ENCODE measurements at regions not wholly inside any gene's neighbourhood (a gene's known extent, or its start where the extent isn't known, plus 50 kb on each side); places are given as distances from the start of the nearest gene placed in this dataset.

DNA sequence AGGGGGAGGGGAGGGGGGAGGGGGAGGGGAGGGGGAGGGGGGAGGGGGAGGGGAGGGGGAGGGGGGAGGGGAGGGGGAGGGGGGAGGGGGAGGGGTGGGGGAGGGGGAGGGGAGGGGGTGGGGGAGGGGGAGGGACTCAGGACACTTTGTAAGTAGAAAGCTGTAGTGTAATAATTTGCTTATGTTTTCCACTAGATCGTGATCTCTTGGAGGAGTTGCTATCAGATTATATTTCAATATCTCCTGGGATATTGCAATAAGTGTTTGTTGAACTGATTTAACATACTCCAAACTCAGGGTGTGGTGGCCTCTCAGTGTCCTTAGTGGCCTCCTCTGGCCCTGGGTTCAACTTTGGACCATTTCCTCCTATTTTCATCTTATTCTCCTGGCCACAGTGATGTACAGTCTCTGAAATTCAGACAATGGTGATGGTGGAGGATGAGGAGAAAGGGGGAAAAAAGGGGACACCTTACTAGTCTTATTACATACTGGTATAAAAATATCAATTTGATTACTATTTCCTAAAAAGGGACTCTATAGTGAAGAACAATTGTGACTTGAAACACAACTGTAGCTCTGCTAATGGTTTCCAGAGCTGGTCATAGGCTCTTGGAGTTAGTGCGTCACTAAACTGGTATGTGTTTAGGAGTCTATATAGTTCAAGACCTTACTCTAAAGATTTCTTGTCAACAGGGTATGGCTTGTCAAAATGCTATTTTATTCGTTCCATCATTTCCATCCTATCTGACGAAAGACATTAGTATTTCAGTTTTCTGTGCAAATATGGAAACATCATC is 89.6 kb downstream of the DDX1 start:
- in situ Hi-C loops (cut with MboI; ENCODE audit: low sequenced_read_pairs): no loop called here
- H3K27me3 ChIP-seq (ENCODE audit: low read depth): no peaks in the 10 kb centered on the region
- H3K4me3 ChIP-seq: no peak overlapping the region
- H3K9me3 ChIP-seq: no peaks in the 10 kb centered on the region
- H3K4me1 ChIP-seq: no peaks in the 10 kb centered on the region
- DNase-seq (ENCODE audit: low spot score in 2 of 2): no peak
- H3K36me3 ChIP-seq (replicated peaks): no peaks in the 10 kb centered on the region

DNA sequence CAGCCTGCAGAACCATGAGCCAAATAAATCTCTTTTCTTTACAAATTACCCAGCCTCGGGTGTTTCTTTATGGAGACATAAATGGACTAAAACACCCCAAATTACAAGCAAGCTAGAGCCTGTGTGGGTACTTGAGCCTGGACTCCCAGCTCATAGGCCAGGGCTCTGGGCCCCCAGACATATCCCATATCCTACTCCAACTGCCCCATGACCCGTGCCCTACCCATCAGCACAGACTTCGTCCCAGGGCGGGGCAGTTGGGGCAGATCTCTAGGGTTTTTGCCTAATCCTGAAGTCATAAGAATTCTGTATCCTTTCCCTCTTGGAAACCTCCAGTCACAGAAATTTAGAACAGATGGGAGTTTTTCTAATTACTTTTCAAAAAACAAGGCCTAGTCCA is 90.7 kb downstream of the DDX1 start:
- Histone ChIP-seq H3K27me3 (ENCODE audit: low read depth) (no peaks in the 10 kb centered on the region), H3K4me3 (no peak overlapping the region), H3K9me3 (no peaks in the 10 kb centered on the region), H3K36me3 (replicated peaks) (no peaks in the 10 kb centered on the region), H3K4me1 (no peaks in the 10 kb centered on the region)
- no peak for DNase-seq (ENCODE audit: low spot score in 2 of 2)
- in situ Hi-C loops (cut with MboI; ENCODE audit: low sequenced_read_pairs): no loop called here

DNA sequence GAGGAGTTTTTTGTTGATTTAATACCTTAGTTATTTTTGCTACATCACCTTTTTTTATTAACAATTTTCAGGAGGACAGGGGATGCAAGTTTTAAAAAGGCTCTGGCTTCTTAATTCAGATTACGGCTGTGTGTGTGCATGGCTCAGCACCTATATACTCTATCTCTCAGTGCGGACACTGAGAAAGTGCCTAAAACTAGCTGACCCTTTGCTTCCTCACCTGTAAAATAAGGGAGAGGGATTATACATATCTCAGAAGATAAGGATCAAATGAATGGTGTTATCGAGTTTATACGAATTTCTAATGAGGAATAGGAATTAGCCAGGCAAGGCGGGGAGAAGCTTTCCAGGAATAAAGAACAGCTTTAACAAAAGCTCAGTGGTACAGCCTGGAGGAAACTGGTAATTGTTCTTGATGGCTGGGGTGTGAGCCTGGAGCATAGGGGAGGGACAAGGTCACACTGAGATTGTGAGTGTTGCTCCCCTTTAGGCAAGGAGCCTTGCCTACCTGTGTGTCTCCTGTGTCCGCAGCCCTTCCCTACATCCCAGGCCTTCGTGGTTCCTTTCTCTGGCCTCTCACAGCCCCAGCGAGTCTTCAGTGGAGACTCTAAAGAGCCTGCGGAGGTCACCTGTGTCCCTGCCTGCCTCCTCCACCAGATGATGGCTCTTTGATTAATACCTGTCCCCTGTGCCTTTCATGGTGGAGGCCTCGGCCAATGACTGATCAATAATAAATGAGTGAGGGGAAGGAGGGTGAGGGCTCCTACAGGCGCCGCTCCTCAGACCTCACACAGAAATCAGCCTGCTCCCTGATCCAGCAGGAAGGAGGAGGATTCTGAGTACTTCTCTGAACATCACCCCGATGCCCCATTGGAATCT is 92.7 kb downstream of the DDX1 start:
- Histone ChIP-seq H3K27me3 (ENCODE audit: low read depth) (no peaks in the 10 kb centered on the region; the same call in 1 of the 2 replicates), H3K9me3 (no peaks in the 10 kb centered on the region), H3K4me3 (no peak overlapping the region), H3K4me1 (no peaks in the 10 kb centered on the region), H3K36me3 (replicated peaks) (no peaks in the 10 kb centered on the region)
- DNase-seq (ENCODE audit: low spot score in 2 of 2): no peak
- in situ Hi-C loops (cut with MboI; ENCODE audit: low sequenced_read_pairs): no loop called here

DNA sequence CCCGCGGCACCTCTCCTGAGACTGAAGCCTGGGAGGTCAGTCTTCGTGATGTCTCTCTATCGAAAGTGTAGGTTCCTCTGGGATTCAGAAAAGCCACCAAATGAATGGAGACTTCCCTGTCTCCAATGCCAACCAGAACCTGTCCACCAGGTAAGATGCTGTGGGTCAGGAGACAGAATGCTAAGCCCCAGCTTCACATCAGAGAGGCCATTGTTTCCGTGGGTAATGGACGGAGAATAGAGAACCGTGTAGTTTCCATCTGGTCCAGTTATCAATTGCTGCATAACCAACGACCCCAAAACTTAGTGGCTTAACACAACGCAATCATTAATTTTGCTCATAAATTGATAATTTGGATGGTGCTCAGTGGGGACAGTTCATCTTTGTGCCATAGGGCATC is 93.5 kb downstream of the DDX1 start:
- Histone ChIP-seq H3K4me3 (no peak overlapping the region), H3K27me3 (ENCODE audit: low read depth) (no peaks in the 10 kb centered on the region; the same call in 1 of the 2 replicates), H3K4me1 (no peaks in the 10 kb centered on the region), H3K9me3 (no peaks in the 10 kb centered on the region), H3K36me3 (replicated peaks) (no peaks in the 10 kb centered on the region)
- no peak for DNase-seq (ENCODE audit: low spot score in 2 of 2)
- in situ Hi-C loops (cut with MboI; ENCODE audit: low sequenced_read_pairs): no loop called here

DNA sequence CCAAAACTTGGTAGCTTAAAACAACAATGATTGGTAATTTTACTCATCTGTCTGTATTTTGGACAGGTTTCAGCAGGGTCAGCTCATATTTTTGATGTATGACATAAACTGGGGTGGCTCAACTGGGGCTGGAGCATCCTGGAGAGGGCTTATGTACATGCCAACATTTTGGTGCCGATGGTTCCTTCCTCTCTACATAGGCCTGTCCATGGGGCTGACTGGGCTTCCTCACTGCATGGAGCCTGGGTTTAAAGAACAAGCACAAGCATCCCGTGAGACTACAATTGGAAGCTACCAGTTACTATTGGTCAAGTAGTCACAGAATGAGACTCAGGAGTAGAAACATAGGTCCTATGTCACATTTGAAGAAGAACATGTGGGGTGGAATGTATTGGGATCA is 95.0 kb downstream of the DDX1 start:
- no peak for DNase-seq (ENCODE audit: low spot score in 2 of 2)
- no peaks in the 10 kb centered on the region; the same call in 1 of the 2 replicates for H3K27me3 ChIP-seq (ENCODE audit: low read depth)
- no peaks in the 10 kb centered on the region for H3K9me3 ChIP-seq
- no peak overlapping the region for H3K4me3 ChIP-seq
- in situ Hi-C loops (cut with MboI; ENCODE audit: low sequenced_read_pairs): no loop called here
- H3K4me1 ChIP-seq: no peaks in the 10 kb centered on the region
- no peaks in the 10 kb centered on the region for H3K36me3 ChIP-seq (replicated peaks)

DNA sequence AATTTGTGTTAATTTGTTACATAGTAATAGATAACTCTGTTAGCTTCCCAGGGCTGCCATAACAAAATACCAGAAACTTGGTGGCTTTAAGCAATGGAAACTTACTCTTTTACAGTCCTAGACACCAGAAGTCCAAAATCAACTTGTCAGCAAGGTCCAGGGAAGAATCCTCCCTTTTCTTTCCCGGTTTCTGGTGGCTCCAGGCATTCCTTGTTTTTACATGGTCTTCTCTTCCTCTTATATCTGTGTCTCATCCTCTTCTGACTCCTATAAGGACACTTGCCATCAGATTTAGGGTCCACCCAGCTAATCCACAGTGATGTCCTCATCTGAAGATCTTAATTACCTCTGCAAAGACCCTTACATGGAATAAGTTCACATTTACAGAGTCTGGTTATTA is 95.6 kb downstream of the DDX1 start:
- H3K9me3 ChIP-seq: no peaks in the 10 kb centered on the region
- H3K4me3 ChIP-seq: no peak overlapping the region
- in situ Hi-C loops (cut with MboI; ENCODE audit: low sequenced_read_pairs): no loop called here
- no peaks in the 10 kb centered on the region for H3K36me3 ChIP-seq (replicated peaks)
- no peaks in the 10 kb centered on the region for H3K4me1 ChIP-seq
- no peak for DNase-seq (ENCODE audit: low spot score in 2 of 2)
- H3K27me3 ChIP-seq (ENCODE audit: low read depth): no peaks in the 10 kb centered on the region; the same call in 1 of the 2 replicates

DNA sequence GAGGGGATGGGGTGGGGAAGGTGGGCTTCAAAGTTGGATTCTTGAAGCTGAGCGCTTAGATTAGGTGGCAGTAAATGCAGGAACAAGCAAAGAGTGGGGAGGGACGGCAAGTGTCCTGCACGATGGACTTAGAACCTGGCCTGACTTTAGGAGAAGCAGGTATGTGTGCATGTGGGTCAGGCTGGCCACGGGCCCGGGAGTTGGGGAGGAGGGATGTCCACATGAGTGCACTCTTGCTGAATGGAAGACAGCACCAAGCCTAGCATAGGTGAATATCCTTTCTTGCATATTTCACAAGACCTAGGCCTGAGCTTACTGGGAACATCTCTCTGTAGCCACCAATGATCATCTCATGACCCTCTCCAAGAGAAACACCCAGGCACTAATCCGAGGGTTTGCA is 96.1 kb downstream of the DDX1 start:
- in situ Hi-C loops (cut with MboI; ENCODE audit: low sequenced_read_pairs): no loop called here
- H3K27me3 ChIP-seq (ENCODE audit: low read depth): no peaks in the 10 kb centered on the region; the same call in 1 of the 2 replicates
- no peak for DNase-seq (ENCODE audit: low spot score in 2 of 2)
- no peaks in the 10 kb centered on the region for H3K4me1 ChIP-seq
- H3K4me3 ChIP-seq: no peak overlapping the region
- no peaks in the 10 kb centered on the region for H3K9me3 ChIP-seq
- H3K36me3 ChIP-seq (replicated peaks): no peaks in the 10 kb centered on the region

DNA sequence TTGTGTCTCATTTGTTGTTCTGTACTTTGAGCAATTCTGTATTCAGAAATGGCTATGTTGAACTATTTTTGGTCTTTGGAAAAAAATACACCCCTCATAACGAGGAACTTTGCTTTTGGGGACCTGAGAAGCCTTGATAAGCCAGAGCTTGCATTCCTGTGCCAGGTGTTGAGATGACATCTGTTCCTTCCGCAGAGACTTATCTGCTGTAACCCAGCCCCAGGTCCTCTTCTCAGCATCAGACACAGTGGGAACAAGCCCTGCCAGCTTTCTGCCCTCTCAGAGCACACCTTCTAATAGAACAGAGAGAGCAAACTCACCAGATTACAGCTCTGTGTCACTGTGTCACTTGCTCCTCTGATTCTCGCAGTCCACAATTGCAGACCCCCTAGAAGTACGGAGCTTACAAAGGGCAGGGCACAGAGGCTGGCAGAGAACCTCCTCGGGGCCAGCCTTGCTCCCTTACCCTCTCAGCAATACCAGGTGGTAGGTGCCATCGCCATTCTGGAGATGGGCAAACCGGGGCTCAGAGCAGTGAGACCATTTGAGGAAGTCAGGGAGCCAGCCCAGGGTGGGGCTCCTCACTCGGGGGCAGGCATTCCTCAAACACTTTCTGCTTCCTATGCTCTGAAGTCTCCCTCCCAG is 97.4 kb downstream of the DDX1 start:
- Histone ChIP-seq H3K4me3 (no peak overlapping the region), H3K4me1 (no peaks in the 10 kb centered on the region), H3K36me3 (replicated peaks) (no peaks in the 10 kb centered on the region), H3K9me3 (no peaks in the 10 kb centered on the region), H3K27me3 (ENCODE audit: low read depth) (no peaks in the 10 kb centered on the region; the same call in 1 of the 2 replicates)
- in situ Hi-C loops (cut with MboI; ENCODE audit: low sequenced_read_pairs): no loop called here
- no peak for DNase-seq (ENCODE audit: low spot score in 2 of 2)

DNA sequence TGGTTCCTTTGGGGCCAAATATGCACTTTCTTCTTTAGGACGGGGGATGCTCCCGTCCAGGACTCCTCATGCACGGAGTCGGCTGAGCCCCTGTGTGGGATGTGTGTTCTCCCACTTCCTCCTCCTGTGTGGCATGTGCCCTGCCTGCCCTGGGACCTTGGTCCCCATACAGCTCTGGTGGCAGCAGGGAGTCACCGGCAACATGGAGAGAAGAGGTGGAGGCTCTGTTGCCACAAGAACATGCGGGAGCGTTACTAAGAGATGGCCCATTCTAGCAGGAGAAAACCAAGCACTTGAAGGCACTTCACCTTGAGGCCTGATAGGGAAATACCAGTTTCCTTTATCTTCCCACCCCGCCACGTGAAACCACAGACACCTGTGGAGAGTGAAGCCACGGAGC is 98.0 kb downstream of the DDX1 start:
- in situ Hi-C loops (cut with MboI; ENCODE audit: low sequenced_read_pairs): no loop called here
- Histone ChIP-seq H3K9me3 (no peaks in the 10 kb centered on the region), H3K36me3 (replicated peaks) (no peaks in the 10 kb centered on the region), H3K4me3 (no peak overlapping the region), H3K4me1 (no peaks in the 10 kb centered on the region), H3K27me3 (ENCODE audit: low read depth) (no peaks in the 10 kb centered on the region; the same call in 1 of the 2 replicates)
- no peak for DNase-seq (ENCODE audit: low spot score in 2 of 2)

DNA sequence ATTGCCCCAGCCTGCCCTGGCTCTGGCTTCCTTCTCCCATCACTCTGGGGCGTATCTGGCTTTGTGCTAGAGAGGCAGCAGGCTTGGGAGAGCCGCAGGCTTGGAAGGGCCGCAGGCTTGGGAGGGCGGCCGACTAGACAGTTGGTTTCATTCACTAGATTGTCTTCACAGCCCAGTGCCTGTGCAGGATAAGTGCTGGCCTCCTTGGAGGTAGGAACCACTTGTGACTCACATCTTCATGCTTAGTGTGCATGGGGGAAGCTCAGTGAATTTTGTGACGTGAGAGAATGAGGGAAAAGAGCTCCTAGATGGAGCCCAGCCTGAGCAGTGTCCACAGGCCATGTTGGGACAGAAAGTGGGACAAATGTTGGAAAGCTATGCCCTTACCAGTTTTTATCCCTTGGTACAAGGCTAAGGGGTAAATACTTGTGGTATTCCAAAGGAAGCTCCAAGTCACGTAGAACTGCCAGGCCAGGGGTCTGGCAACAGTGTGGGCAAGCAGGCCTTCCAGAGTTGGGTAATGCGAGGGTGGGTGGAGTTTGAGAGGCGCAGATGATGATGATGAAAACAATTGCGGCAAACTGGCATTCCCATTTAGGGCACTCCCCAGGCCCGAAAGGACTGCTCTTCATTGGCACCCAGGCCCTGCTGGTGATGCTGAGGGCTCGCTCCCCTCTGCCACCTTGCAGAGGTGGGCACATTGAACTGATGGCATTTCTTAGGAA is 100.1 kb downstream of the DDX1 start:
- in situ Hi-C loops (cut with MboI; ENCODE audit: low sequenced_read_pairs): no loop called here

DNA sequence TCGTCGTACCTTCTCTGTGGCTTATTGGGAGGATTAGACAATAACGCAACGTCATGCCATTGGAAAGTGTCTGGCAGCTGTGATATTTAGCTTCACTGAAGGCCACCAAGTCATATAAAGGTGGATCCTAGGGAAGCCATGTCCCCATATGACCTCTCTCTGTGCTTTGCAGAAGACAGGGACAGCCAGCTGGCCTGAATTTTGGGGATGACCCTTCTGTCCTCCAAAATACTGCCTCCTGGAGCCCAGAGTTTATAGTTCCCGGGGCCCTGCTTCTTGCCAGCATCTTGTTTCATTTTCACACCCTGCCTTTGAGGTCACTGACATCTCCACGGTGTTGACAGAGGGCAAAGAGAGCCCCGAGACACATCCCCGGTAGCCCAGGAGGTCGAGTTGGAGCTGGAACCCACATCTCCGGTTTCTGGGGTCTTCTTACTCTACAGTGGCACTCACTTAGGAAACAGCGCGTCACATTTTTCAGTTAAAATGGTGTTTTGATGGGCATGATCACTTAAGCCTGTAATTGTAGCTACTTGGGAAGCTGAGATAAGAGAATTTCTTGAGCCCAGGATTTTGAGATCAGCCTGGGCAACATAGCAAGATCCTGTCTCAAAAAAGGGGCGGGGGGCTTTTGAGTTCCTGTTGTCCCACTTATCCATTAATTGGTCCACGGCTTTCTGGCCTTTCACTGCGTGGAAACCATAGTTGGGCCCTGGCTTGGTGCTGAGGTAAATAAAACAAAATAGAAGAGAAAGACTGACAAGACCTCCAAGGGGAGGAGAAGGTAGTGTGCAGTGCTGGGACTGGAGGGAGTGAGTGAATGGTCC is 101.1 kb downstream of the DDX1 start:
- Histone ChIP-seq H3K4me1 (no peaks in the 10 kb centered on the region), H3K4me3 (no peak overlapping the region), H3K27me3 (ENCODE audit: low read depth) (no peaks in the 10 kb centered on the region; the same call in 1 of the 2 replicates), H3K9me3 (no peaks in the 10 kb centered on the region), H3K36me3 (replicated peaks) (no peaks in the 10 kb centered on the region)
- DNase-seq (ENCODE audit: low spot score in 2 of 2): no peak
- in situ Hi-C loops (cut with MboI; ENCODE audit: low sequenced_read_pairs): no loop called here

More for the DNA sequence above, 100.1 kb downstream of the DDX1 start:
- Histone ChIP-seq H3K36me3 (replicated peaks) (no peaks in the 10 kb centered on the region), H3K4me1 (no peaks in the 10 kb centered on the region), H3K4me3 (no peak overlapping the region), H3K27me3 (ENCODE audit: low read depth) (no peaks in the 10 kb centered on the region; the same call in 1 of the 2 replicates), H3K9me3 (no peaks in the 10 kb centered on the region)
- DNase-seq (ENCODE audit: low spot score in 2 of 2): no peak

DNA sequence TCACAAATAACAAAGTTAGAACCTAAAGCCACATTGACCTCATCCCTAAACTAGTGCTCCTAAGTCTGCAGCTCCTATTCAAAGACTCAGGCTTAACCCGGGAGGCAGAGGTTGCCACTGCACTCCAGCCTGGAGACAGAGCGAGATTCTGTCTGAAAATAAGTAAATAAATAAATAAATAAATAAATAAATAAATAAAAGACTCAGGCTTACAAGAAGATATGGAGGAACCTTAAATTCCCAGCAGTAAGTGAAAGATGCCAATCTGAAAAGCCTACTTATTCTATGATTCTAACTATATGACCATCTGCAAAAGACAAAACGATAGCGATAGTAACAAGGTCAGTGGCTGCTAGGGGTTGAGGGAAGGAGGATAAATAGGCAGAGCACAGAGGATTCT is 101.7 kb downstream of the DDX1 start:
- in situ Hi-C loops (cut with MboI; ENCODE audit: low sequenced_read_pairs): no loop called here
- no peaks in the 10 kb centered on the region for H3K36me3 ChIP-seq (replicated peaks)
- no peaks in the 10 kb centered on the region for H3K4me1 ChIP-seq
- no peaks in the 10 kb centered on the region; the same call in 1 of the 2 replicates for H3K27me3 ChIP-seq (ENCODE audit: low read depth)
- no peak overlapping the region for H3K4me3 ChIP-seq
- DNase-seq (ENCODE audit: low spot score in 2 of 2): no peak
- no peaks in the 10 kb centered on the region for H3K9me3 ChIP-seq
